ENCODE measurements at regions not wholly inside any gene's neighbourhood (a gene's known extent, or its start where the extent isn't known, plus 50 kb on each side); places are given as distances from the start of the nearest gene placed in this dataset.

GRCh38 chr3:94787066-94787465, 724.2 kb downstream of the NSUN3 start:
- TF ChIP-seq, protein P1, sequence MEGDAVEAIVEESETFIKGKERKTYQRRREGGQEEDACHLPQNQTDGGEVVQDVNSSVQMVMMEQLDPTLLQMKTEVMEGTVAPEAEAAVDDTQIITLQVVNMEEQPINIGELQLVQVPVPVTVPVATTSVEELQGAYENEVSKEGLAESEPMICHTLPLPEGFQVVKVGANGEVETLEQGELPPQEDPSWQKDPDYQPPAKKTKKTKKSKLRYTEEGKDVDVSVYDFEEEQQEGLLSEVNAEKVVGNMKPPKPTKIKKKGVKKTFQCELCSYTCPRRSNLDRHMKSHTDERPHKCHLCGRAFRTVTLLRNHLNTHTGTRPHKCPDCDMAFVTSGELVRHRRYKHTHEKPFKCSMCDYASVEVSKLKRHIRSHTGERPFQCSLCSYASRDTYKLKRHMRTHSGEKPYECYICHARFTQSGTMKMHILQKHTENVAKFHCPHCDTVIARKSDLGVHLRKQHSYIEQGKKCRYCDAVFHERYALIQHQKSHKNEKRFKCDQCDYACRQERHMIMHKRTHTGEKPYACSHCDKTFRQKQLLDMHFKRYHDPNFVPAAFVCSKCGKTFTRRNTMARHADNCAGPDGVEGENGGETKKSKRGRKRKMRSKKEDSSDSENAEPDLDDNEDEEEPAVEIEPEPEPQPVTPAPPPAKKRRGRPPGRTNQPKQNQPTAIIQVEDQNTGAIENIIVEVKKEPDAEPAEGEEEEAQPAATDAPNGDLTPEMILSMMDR (IDR thresholded peaks at IDR 0.05) = no peak
- no peak for TF ChIP-seq POLR2A (IDR thresholded peaks at IDR 0.05)

Data from body of pancreas (tissue), 4 donors.